ENCODE measurements at regions not wholly inside any gene's neighbourhood (a gene's known extent, or its start where the extent isn't known, plus 50 kb on each side); places are given as distances from the start of the nearest gene placed in this dataset.

DNA sequence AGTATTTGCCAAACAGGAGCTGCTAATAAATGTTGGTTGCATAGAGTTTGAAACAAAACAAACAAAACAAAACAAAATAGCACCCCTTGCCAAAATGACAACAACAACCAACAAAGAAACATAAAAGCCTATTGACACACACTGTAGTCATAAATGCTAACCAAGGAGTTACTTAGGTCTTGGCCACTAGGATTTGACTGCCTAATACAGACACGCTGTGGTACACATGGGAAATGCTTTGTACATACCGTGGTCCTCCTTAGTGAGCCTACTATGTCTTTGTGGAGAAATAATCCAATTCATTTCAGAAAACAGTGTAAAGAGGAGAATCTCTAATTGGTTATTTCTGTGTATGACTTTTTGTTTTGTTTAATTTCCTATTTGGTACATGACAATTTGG lies 53.2 kb upstream of the MTPN start:
- Histone ChIP-seq H3K27me3 (no peaks in the 10 kb centered on the region), H3K4me1 (peaks cover 0 to 15% of the 10 kb centered on the region in 2 donors), H3K4me3 (no peak overlapping the region), H3K36me3 (no peaks in the 10 kb centered on the region), H3K9me3 (no peaks in the 10 kb centered on the region), H3K27ac (no peak overlapping the region)
- DNase-seq (ENCODE audit: low spot score) = no peak
- TF ChIP-seq CTCF (IDR thresholded peaks at IDR 0.05) = no peak

DNA sequence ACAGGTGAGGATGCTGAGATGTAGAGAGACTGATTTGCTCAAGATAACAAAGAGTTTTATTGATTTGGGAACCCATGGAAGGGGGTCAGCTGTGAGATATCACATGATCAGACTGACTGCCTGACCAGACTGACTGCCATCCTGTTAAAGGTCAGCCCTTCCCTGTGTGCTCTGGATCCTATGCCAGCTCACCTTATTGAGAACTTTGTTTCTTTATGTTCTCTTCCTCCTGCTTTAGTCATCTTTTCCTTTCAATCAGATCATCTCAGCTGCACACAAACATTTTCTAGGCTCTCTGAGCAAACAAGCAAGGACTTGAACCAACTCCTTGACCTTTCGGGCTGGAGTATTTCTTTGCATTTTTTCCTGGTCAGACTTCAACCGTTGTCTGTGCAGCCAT lies 50.0 kb upstream of the MTPN start:
- H3K4me1 ChIP-seq = no peaks in the 10 kb centered on the region
- no peaks in the 10 kb centered on the region for H3K36me3 ChIP-seq
- no peak for DNase-seq (ENCODE audit: low spot score)
- no peak overlapping the region for H3K27ac ChIP-seq
- H3K9me3 ChIP-seq = no peaks in the 10 kb centered on the region
- H3K4me3 ChIP-seq = no peak overlapping the region
- no peak for TF ChIP-seq CTCF (IDR thresholded peaks at IDR 0.05)
- no peaks in the 10 kb centered on the region for H3K27me3 ChIP-seq
